Peyer's patch (tissue), 4 donors: ENCODE measurements at regions not wholly inside any gene's neighbourhood (a gene's known extent, or its start where the extent isn't known, plus 50 kb on each side); places are given as distances from the start of the nearest gene placed in this dataset.

Experiments used
- DNase-seq, 3 donors: peaks; one replicate each; pipeline ENCODE4 v3.0.0-alpha.2; 2017 to 2019
- H3K27ac ChIP-seq, 4 donors: fragments of 200-600 bp; sonication (generic); one replicate each; pipeline ENCODE4 v1.5.1; 2016 to 2019
- H3K27me3 ChIP-seq, 2 donors: fragments of 200-600 bp; sonication (generic); one replicate each; pipeline ENCODE4 v1.5.1; 2019
- H3K36me3 ChIP-seq, 3 donors: fragments of 200-600 bp; sonication (generic); one replicate each; pipeline ENCODE4 v1.5.1; 2016 to 2019
- H3K4me1 ChIP-seq, 4 donors: fragments of 200-600 bp; sonication (generic); one replicate each; pipeline ENCODE4 v1.5.1; 2016 to 2019
- H3K4me3 ChIP-seq, 4 donors: fragments of 200-600 bp; sonication (generic); 1 replicate in 3 of 4; 2 replicates in 1 of 4; pipeline ENCODE4 v1.5.1; 2016 to 2019; ENCODE audit warnings: mild to moderate bottlenecking in 1 of 4
- H3K9me3 ChIP-seq, 4 donors: fragments of 200-600 bp; sonication (generic); one replicate each; pipeline ENCODE4 v1.5.1; 2016 to 2019; ENCODE audit warnings: mild to moderate bottlenecking in 1 of 4
- CTCF ChIP-seq, 6 experiments: fragments of 450-650 bp in 4 of 6; fragments of 200-600 bp in 2 of 6; sonication (generic) in 1 of 6; IDR thresholded peaks; one replicate each; pipeline ENCODE4 v1.5.1; 2017 to 2019; ENCODE audit warnings: antibody characterized with exemption in 6 of 6, mild to moderate bottlenecking in 3 of 6, moderate library complexity in 1 of 6
- POLR2A ChIP-seq, 2 donors: fragments of 450-650 bp; IDR thresholded peaks; one replicate each; pipeline ENCODE4 v1.5.1; 2017; ENCODE audit warnings: antibody characterized with exemption in 2 of 2, mild to moderate bottlenecking in 2 of 2, moderate library complexity in 2 of 2

GRCh38 chr17:73887739-73888138 lies 243.5 kb upstream of the SDK2 start:
- TF ChIP-seq POLR2A (IDR thresholded peaks at IDR 0.05) = no peak
- no peak for TF ChIP-seq CTCF (IDR thresholded peaks at IDR 0.05)
- Histone ChIP-seq H3K36me3 (no peaks in the 10 kb centered on the region), H3K27ac (no peak overlapping the region), H3K9me3 (peaks cover 0 to 2% (median 0%) of the 10 kb centered on the region in 4 donors), H3K4me3 (no peak overlapping the region), H3K4me1 (no peaks in the 10 kb centered on the region), H3K27me3 (no peaks in the 10 kb centered on the region)
- DNase-seq = no peak

GRCh38 chr17:73888862-73889261 lies 244.6 kb upstream of the SDK2 start:
- no peak for DNase-seq
- TF ChIP-seq CTCF (IDR thresholded peaks at IDR 0.05) (no peak), POLR2A (IDR thresholded peaks at IDR 0.05) (no peak)
- Histone ChIP-seq H3K4me3 (no peak overlapping the region), H3K9me3 (peaks cover 0 to 5% (median 0%) of the 10 kb centered on the region in 4 donors), H3K27ac (no peak overlapping the region), H3K4me1 (no peaks in the 10 kb centered on the region), H3K36me3 (no peaks in the 10 kb centered on the region), H3K27me3 (no peaks in the 10 kb centered on the region)

- no peaks in the 10 kb centered on the region for H3K4me1 ChIP-seq
- peaks cover 0 to 5% (median 0%) of the 10 kb centered on the region in 4 donors for H3K9me3 ChIP-seq
- no peaks in the 10 kb centered on the region for H3K36me3 ChIP-seq
- TF ChIP-seq CTCF (IDR thresholded peaks at IDR 0.05) (no peak), POLR2A (IDR thresholded peaks at IDR 0.05) (no peak)
- DNase-seq = no peak
- no peak overlapping the region for H3K4me3 ChIP-seq
- H3K27me3 ChIP-seq = no peaks in the 10 kb centered on the region
- H3K27ac ChIP-seq = no peak overlapping the region
These were observed 245.2 kb upstream of the SDK2 start for GRCh38 chr17:73889439-73889838.

GRCh38 chr17:73890831-73891405 lies 246.7 kb upstream of the SDK2 start:
- H3K4me1 ChIP-seq = no peaks in the 10 kb centered on the region
- H3K27me3 ChIP-seq = no peaks in the 10 kb centered on the region
- no peak for DNase-seq
- TF ChIP-seq CTCF (IDR thresholded peaks at IDR 0.05) (no peak), POLR2A (IDR thresholded peaks at IDR 0.05) (no peak)
- no peak overlapping the region for H3K27ac ChIP-seq
- H3K4me3 ChIP-seq = no peak overlapping the region
- H3K9me3 ChIP-seq = peaks cover 0 to 5% (median 0%) of the 10 kb centered on the region in 4 donors
- no peaks in the 10 kb centered on the region for H3K36me3 ChIP-seq

- Histone ChIP-seq H3K4me1 (no peaks in the 10 kb centered on the region), H3K36me3 (no peaks in the 10 kb centered on the region), H3K27ac (no peak overlapping the region), H3K9me3 (peaks cover 0 to 5% (median 0%) of the 10 kb centered on the region in 4 donors), H3K27me3 (no peaks in the 10 kb centered on the region), H3K4me3 (no peak overlapping the region)
- no peak for DNase-seq
- no peak for TF ChIP-seq POLR2A (IDR thresholded peaks at IDR 0.05)
These were observed 250.9 kb upstream of the SDK2 start for GRCh38 chr17:73895157-73895556.

GRCh38 chr17:73896966-73897365 lies 252.7 kb upstream of the SDK2 start:
- peaks cover 0 to 5% (median 0%) of the 10 kb centered on the region in 4 donors for H3K9me3 ChIP-seq
- H3K27me3 ChIP-seq = peaks cover 0 to 9% of the 10 kb centered on the region in 2 donors
- TF ChIP-seq POLR2A (IDR thresholded peaks at IDR 0.05) (no peak), CTCF (IDR thresholded peaks at IDR 0.05) (no peak)

More at GRCh38 chr17:73896966-73897365, 252.7 kb upstream of the SDK2 start:
- H3K36me3 ChIP-seq = no peaks in the 10 kb centered on the region
- no peak overlapping the region for H3K4me3 ChIP-seq
- peaks cover 0 to 8% (median 5%) of the 10 kb centered on the region in 4 donors for H3K4me1 ChIP-seq
- H3K27ac ChIP-seq = no peak overlapping the region
- DNase-seq = no peak
